Sigmoid colon (tissue), 4 donors: ENCODE measurements at regions not wholly inside any gene's neighbourhood (a gene's known extent, or its start where the extent isn't known, plus 50 kb on each side); places are given as distances from the start of the nearest gene placed in this dataset.

Experiments
- CTCF ChIP-seq, 4 experiments: fragments of 450-650 bp in 3 of 4; fragments of 200-600 bp in 1 of 4; IDR thresholded peaks; one replicate each; pipeline ENCODE4 v1.5.1; 2016 to 2019; ENCODE audit warnings: antibody characterized with exemption in 4 of 4, mild to moderate bottlenecking in 3 of 4, moderate library complexity in 2 of 4
- EP300 ChIP-seq, 4 donors: sonication (generic); formaldehyde crosslinking; IDR thresholded peaks; one replicate each; pipeline ENCODE4 v1.6.1; 2017; ENCODE audit warnings: antibody characterized with exemption in 4 of 4
- POLR2A ChIP-seq, 2 donors: fragments of 450-650 bp; IDR thresholded peaks; one replicate each; pipeline ENCODE4 v1.6.1; 2016; ENCODE audit warnings: antibody characterized with exemption in 2 of 2, mild to moderate bottlenecking in 2 of 2, moderate library complexity in 2 of 2
- POLR2AphosphoS5 ChIP-seq, 4 donors: sonication (generic); formaldehyde crosslinking; IDR thresholded peaks; one replicate each; pipeline ENCODE4 v1.6.1; 2017; ENCODE audit warnings: antibody characterized with exemption in 4 of 4

GRCh38 chr17:79167486-79167885, 92.9 kb downstream of the ENGASE start:
- no peak for TF ChIP-seq CTCF (IDR thresholded peaks at IDR 0.05)
- no peak for TF ChIP-seq POLR2AphosphoS5 (IDR thresholded peaks at IDR 0.05)
- no peak for TF ChIP-seq EP300 (IDR thresholded peaks at IDR 0.05)
- TF ChIP-seq POLR2A (IDR thresholded peaks at IDR 0.05): no peak
